IMR-90 (cell line): ENCODE measurements at regions not wholly inside any gene's neighbourhood (a gene's known extent, or its start where the extent isn't known, plus 50 kb on each side); places are given as distances from the start of the nearest gene placed in this dataset.

Experiments
- ATAC-seq: fragments of 200-7000 bp; cut with Tn5 transposase; 2 replicates; pipeline ENCODE4 v1.9.1; 2020; ENCODE audit warnings: low read depth, mild to moderate bottlenecking, moderate library complexity
- BruUV-seq: library from RNA; stranded (reverse); fragments of 400-500 nt; replicated peaks from 2 replicates; lab custom pipeline; 2021; lab: Mats Ljungman, UMichigan
- CTCF ChIA-PET: fragments of 300-600 bp; formaldehyde crosslinking; extraction: SDS; loops from one replicate; lab custom pipeline; 2021; ENCODE audit warnings: antibody characterized with exemption; lab: Yijun Ruan, JAX
- POLR2A ChIA-PET: fragments of 300-600 bp; sonication (Branson Sonifier 250); formaldehyde crosslinking; loops from one replicate; lab custom pipeline; 2022; ENCODE audit warnings: antibody characterized with exemption; ENCODE audit not compliant: unreplicated experiment; lab: Charles Lee
- DNase-seq: peaks from one replicate; pipeline ENCODE4 v3.0.0; 2013
- H2AFZ ChIP-seq: replicated peaks from 2 replicates; pipeline ENCODE3; 2013; ENCODE audit warnings: low read length, mild to moderate bottlenecking; ENCODE audit not compliant: poor library complexity
- H2AK5ac ChIP-seq: 2 replicates; pipeline ENCODE4 v1.6.1; 2013; ENCODE audit warnings: low read depth, low read length, inconsistent platforms
- H2AK9ac ChIP-seq: replicated peaks from 2 replicates; pipeline ENCODE3; 2013; ENCODE audit warnings: mild to moderate bottlenecking, low read depth, low read length, moderate library complexity; ENCODE audit not compliant: poor library complexity
- H2BK120ac ChIP-seq: 2 replicates; pipeline ENCODE4 v1.6.1; 2013; ENCODE audit warnings: low read depth, low read length, inconsistent platforms
- H2BK15ac ChIP-seq: 3 replicates; pipeline ENCODE4 v1.6.1; 2013; ENCODE audit warnings: low read depth, low read length, inconsistent platforms
- H2BK20ac ChIP-seq: 2 replicates; pipeline ENCODE4 v1.6.1; 2013; ENCODE audit warnings: low read depth, mild to moderate bottlenecking, inconsistent platforms, low read length, moderate library complexity
- H2BK5ac ChIP-seq: 2 replicates; pipeline ENCODE4 v1.6.1; 2013; ENCODE audit warnings: mild to moderate bottlenecking, low read depth, low read length, inconsistent platforms; ENCODE audit not compliant: poor library complexity, severe bottlenecking
- H3K14ac ChIP-seq: replicated peaks from 2 replicates; pipeline ENCODE4 v1.6.1; 2013; ENCODE audit warnings: low read depth, low read length, inconsistent platforms
- H3K18ac ChIP-seq: 2 replicates; pipeline ENCODE4 v1.6.1; 2013; ENCODE audit warnings: low read depth, low read length, control low read depth
- H3K23ac ChIP-seq: 2 replicates; pipeline ENCODE4 v1.6.1; 2013; ENCODE audit warnings: low read depth, low read length, inconsistent platforms
- H3K27ac ChIP-seq: 2 replicates; pipeline ENCODE4 v1.5.1; 2013; ENCODE audit warnings: mild to moderate bottlenecking, control low read depth, low read length; ENCODE audit not compliant: insufficient read depth
- H3K27me3 ChIP-seq: 2 replicates; pipeline ENCODE4 v1.6.1; 2013; ENCODE audit warnings: low read length; ENCODE audit not compliant: control insufficient read depth, insufficient read depth
- H3K36me3 ChIP-seq: 2 replicates; pipeline ENCODE4 v1.6.1; 2013; ENCODE audit warnings: low read length, mixed read lengths; ENCODE audit not compliant: control insufficient read depth, insufficient read depth
- H3K4ac ChIP-seq: 2 replicates; pipeline ENCODE4 v1.6.1; 2013; ENCODE audit warnings: low read depth, low read length, inconsistent platforms
- H3K4me1 ChIP-seq: 2 replicates; pipeline ENCODE4 v1.6.1; 2013; ENCODE audit warnings: low read length, mixed read lengths; ENCODE audit not compliant: control insufficient read depth, insufficient read depth
- H3K4me2 ChIP-seq: 2 replicates; pipeline ENCODE4 v1.6.1; 2013; ENCODE audit warnings: low read depth, mild to moderate bottlenecking, control low read depth, low read length, moderate library complexity
- H3K4me3 ChIP-seq: 2 replicates; pipeline ENCODE4 v1.5.1; 2013; ENCODE audit warnings: low read depth, mild to moderate bottlenecking, control low read depth, low read length, moderate library complexity; ENCODE audit not compliant: insufficient read depth
- H3K56ac ChIP-seq: 2 replicates; pipeline ENCODE4 v1.6.1; 2013; ENCODE audit warnings: low read length, inconsistent platforms; ENCODE audit not compliant: insufficient read depth; ENCODE audit errors: extremely low read depth
- H3K79me1 ChIP-seq, 2 experiments: 2 replicates each; pipeline ENCODE4 v1.6.1; 2013; ENCODE audit warnings: low read length in 2 of 2, inconsistent platforms in 1 of 2, low read depth in 1 of 2
- H3K9ac ChIP-seq: 2 replicates; pipeline ENCODE4 v1.6.1; 2013; ENCODE audit warnings: low read depth, low read length, control low read depth
- H3K9me1 ChIP-seq: 2 replicates; pipeline ENCODE4 v1.6.1; 2013; ENCODE audit warnings: low read length, inconsistent platforms; ENCODE audit not compliant: insufficient read depth
- H3K9me3 ChIP-seq: 2 replicates; pipeline ENCODE4 v1.6.1; 2013; ENCODE audit warnings: low read length; ENCODE audit not compliant: control insufficient read depth, insufficient read depth
- H4K20me1 ChIP-seq: 2 replicates; pipeline ENCODE4 v1.6.1; 2013; ENCODE audit warnings: low read length, inconsistent platforms; ENCODE audit not compliant: insufficient read depth
- H4K5ac ChIP-seq: 2 replicates; pipeline ENCODE4 v1.6.1; 2013; ENCODE audit warnings: mild to moderate bottlenecking, low read depth, low read length, control low read depth
- H4K8ac ChIP-seq, 2 experiments: 2 replicates each; pipeline ENCODE4 v1.6.1; 2013; ENCODE audit warnings: low read depth in 2 of 2, low read length in 2 of 2, control low read depth in 1 of 2, inconsistent platforms in 1 of 2
- H4K91ac ChIP-seq: 2 replicates; pipeline ENCODE4 v1.6.1; 2013; ENCODE audit warnings: low read depth, low read length, inconsistent platforms; ENCODE audit not compliant: insufficient read depth
- BHLHE40 ChIP-seq: fragments of 150-350 bp; IDR thresholded peaks from 2 replicates; pipeline ENCODE4 v1.6.1; 2016; ENCODE audit warnings: mild to moderate bottlenecking, low read depth, low read length
- CEBPB ChIP-seq: IDR thresholded peaks from 2 replicates; pipeline ENCODE4 v1.6.1; 2012; ENCODE audit warnings: low read depth, low read length, improper control_type of control experiment
- CHD1 ChIP-seq: IDR thresholded peaks from 2 replicates; pipeline ENCODE4 v1.6.1; 2012; ENCODE audit warnings: low read depth, low read length, improper control_type of control experiment
- FOS ChIP-seq: fragments of 150-350 bp; IDR thresholded peaks from 2 replicates; pipeline ENCODE4 v1.6.1; 2016; ENCODE audit warnings: low read depth, low read length
- MAFK ChIP-seq: IDR thresholded peaks from 2 replicates; pipeline ENCODE4 v1.6.1; 2012; ENCODE audit warnings: low read depth, low read length, improper control_type of control experiment
- MAZ ChIP-seq: IDR thresholded peaks from 2 replicates; pipeline ENCODE4 v1.6.1; 2012; ENCODE audit warnings: low read depth, mild to moderate bottlenecking, low read length, improper control_type of control experiment, moderate library complexity, borderline replicate concordance
- MXI1 ChIP-seq: IDR thresholded peaks from 2 replicates; pipeline ENCODE4 v1.6.1; 2012; ENCODE audit warnings: low read depth, mild to moderate bottlenecking, low read length, moderate library complexity, borderline replicate concordance
- NFE2L2 ChIP-seq: fragments of 150-350 bp; IDR thresholded peaks from 2 replicates; pipeline ENCODE4 v1.6.1; 2016; ENCODE audit warnings: low read depth, mild to moderate bottlenecking, low read length
- POLR2A ChIP-seq: IDR thresholded peaks from 2 replicates; pipeline ENCODE4 v1.6.1; 2012; ENCODE audit warnings: mild to moderate bottlenecking, low read depth, low read length
- RAD21 ChIP-seq: IDR thresholded peaks from 2 replicates; pipeline ENCODE4 v1.6.1; 2012; ENCODE audit warnings: low read length, improper control_type of control experiment
- RCOR1 ChIP-seq: IDR thresholded peaks from 2 replicates; pipeline ENCODE4 v1.6.1; 2012; ENCODE audit warnings: mild to moderate bottlenecking, low read length, improper control_type of control experiment; ENCODE audit not compliant: insufficient replicate concordance
- RFX5 ChIP-seq: IDR thresholded peaks from 2 replicates; pipeline ENCODE4 v1.8.0; 2012; ENCODE audit warnings: low read depth, mild to moderate bottlenecking, low read length, moderate library complexity
- SMC3 ChIP-seq: fragments of 150-350 bp; IDR thresholded peaks from 2 replicates; pipeline ENCODE4 v1.6.1; 2016; ENCODE audit warnings: low read depth, mild to moderate bottlenecking, antibody characterized with exemption, low read length, moderate library complexity
- dilution Hi-C: fragments of 300-500 bp; cut with HindIII; formaldehyde crosslinking; loops from one replicate; pipeline ENCODE4 v1.14.3; 2018; ENCODE audit warnings: low sequenced_read_pairs; ENCODE audit not compliant: unreplicated experiment
- in situ Hi-C: fragments of 300-500 bp; cut with MboI; formaldehyde crosslinking; loops from 3 replicates; pipeline ENCODE4 v1.14.3; 2019; ENCODE audit warnings: low sequenced_read_pairs, inconsistent platforms, mixed read lengths
- intact Hi-C: fragments of 100-400 bp; cut with micrococcal nuclease; formaldehyde crosslinking; loops from 2 replicates; pipeline ENCODE4 v1.10.0; 2022
- TF ChIP-seq, protein P1 (sequence below): fragments of 150-350 bp; IDR thresholded peaks from 2 replicates; pipeline ENCODE4 v1.6.1; 2016; ENCODE audit warnings: low read depth, mild to moderate bottlenecking, low read length, moderate library complexity, borderline replicate concordance
- TF ChIP-seq, protein P2 (sequence below): conservative IDR thresholded peaks from 2 replicates; pipeline ENCODE4 v1.5.1; 2012; ENCODE audit warnings: mild to moderate bottlenecking, low read depth, low read length, improper control_type of control experiment
- TF ChIP-seq, protein P3 (sequence below): fragments of 150-350 bp; IDR thresholded peaks from 2 replicates; pipeline ENCODE4 v1.6.1; 2017; ENCODE audit warnings: mild to moderate bottlenecking, antibody characterized with exemption, low read length, low read depth

DNA sequence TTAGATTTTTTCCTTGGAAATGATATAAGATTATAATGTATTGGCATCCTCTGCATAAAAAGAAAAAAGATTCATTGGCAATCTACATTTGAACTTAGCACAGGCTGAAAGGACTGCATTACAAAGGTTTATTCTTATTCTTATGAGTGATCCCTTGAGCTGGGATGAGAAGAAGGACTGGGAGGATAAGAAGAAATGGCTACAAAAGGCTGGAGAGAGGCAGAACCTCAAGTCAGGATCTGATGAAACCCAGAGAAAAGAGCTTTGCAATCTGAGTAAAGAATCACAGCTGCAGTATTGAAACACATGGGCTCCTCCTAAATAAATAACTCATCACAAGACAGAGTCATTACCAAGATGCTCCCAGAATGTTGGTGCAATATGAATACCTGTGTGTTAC lies 1635.4 kb upstream of the FLRT2 start:
- no peaks in the 10 kb centered on the region for H4K20me1 ChIP-seq
- no peak overlapping the region for H2AK9ac ChIP-seq
- no peak overlapping the region for H3K4ac ChIP-seq
- DNase-seq (peak; percentile 8), ATAC-seq (no peak; the same call in 1 of the 2 replicates)
- no peaks in the 10 kb centered on the region for H3K9me3 ChIP-seq
- H3K9me1 ChIP-seq: no peaks in the 10 kb centered on the region
- no peak overlapping the region for H4K8ac ChIP-seq
- no peaks in the 10 kb centered on the region for H3K79me1 ChIP-seq
- H3K36me3 ChIP-seq: no peaks in the 10 kb centered on the region
- no peak overlapping the region for H2BK15ac ChIP-seq
- H3K56ac ChIP-seq: no peak overlapping the region
- no peak overlapping the region for H2BK5ac ChIP-seq
- H4K5ac ChIP-seq: no peak overlapping the region
- TF ChIP-seq RCOR1: no peak
- TF ChIP-seq, protein P1, sequence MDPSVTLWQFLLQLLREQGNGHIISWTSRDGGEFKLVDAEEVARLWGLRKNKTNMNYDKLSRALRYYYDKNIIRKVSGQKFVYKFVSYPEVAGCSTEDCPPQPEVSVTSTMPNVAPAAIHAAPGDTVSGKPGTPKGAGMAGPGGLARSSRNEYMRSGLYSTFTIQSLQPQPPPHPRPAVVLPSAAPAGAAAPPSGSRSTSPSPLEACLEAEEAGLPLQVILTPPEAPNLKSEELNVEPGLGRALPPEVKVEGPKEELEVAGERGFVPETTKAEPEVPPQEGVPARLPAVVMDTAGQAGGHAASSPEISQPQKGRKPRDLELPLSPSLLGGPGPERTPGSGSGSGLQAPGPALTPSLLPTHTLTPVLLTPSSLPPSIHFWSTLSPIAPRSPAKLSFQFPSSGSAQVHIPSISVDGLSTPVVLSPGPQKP: no peak
- TF ChIP-seq MAFK: no peak
- TF ChIP-seq, protein P2, sequence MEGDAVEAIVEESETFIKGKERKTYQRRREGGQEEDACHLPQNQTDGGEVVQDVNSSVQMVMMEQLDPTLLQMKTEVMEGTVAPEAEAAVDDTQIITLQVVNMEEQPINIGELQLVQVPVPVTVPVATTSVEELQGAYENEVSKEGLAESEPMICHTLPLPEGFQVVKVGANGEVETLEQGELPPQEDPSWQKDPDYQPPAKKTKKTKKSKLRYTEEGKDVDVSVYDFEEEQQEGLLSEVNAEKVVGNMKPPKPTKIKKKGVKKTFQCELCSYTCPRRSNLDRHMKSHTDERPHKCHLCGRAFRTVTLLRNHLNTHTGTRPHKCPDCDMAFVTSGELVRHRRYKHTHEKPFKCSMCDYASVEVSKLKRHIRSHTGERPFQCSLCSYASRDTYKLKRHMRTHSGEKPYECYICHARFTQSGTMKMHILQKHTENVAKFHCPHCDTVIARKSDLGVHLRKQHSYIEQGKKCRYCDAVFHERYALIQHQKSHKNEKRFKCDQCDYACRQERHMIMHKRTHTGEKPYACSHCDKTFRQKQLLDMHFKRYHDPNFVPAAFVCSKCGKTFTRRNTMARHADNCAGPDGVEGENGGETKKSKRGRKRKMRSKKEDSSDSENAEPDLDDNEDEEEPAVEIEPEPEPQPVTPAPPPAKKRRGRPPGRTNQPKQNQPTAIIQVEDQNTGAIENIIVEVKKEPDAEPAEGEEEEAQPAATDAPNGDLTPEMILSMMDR: no peak
- no peak for TF ChIP-seq RAD21
- TF ChIP-seq BHLHE40: no peak
- TF ChIP-seq CHD1: no peak
- no peak for TF ChIP-seq FOS
- TF ChIP-seq SMC3: no peak
- TF ChIP-seq RFX5: no peak
- no peak for TF ChIP-seq MAZ
- no peak for TF ChIP-seq MXI1
- no peak for TF ChIP-seq NFE2L2
- TF ChIP-seq POLR2A: no peak
- no peak for TF ChIP-seq CEBPB
- TF ChIP-seq, protein P3, sequence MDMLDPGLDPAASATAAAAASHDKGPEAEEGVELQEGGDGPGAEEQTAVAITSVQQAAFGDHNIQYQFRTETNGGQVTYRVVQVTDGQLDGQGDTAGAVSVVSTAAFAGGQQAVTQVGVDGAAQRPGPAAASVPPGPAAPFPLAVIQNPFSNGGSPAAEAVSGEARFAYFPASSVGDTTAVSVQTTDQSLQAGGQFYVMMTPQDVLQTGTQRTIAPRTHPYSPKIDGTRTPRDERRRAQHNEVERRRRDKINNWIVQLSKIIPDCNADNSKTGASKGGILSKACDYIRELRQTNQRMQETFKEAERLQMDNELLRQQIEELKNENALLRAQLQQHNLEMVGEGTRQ: no peak
- no peak overlapping the region for H3K14ac ChIP-seq
- H2AK5ac ChIP-seq: no peak overlapping the region
- H3K4me1 ChIP-seq: no peaks in the 10 kb centered on the region
- H2BK20ac ChIP-seq: no peak overlapping the region
- no peak overlapping the region for H3K4me2 ChIP-seq
- ChIA-PET POLR2A (no interaction called here), CTCF (no interaction called here)
- H3K27ac ChIP-seq: no peak overlapping the region; the same call in 1 of the 2 replicates
- no peaks in the 10 kb centered on the region for H3K27me3 ChIP-seq
- in situ Hi-C loops: no loop called here
- no peak overlapping the region for H4K91ac ChIP-seq
- H3K4me3 ChIP-seq: no peak overlapping the region
- H3K18ac ChIP-seq: no peak overlapping the region
- dilution Hi-C loops: no loop called here
- intact Hi-C loops: no loop called here
- no peak overlapping the region for H3K9ac ChIP-seq
- H2BK120ac ChIP-seq: no peak overlapping the region
- no TSS peak for BruUV-seq
- no peak overlapping the region for H3K23ac ChIP-seq
- H2AFZ ChIP-seq: no peak overlapping the region
